DND-41 (cell line): ENCODE measurements at regions not wholly inside any gene's neighbourhood (a gene's known extent, or its start where the extent isn't known, plus 50 kb on each side); places are given as distances from the start of the nearest gene placed in this dataset.

Experiments
- ATAC-seq: fragments of 200-7000 bp; cut with Tn5 transposase; 3 replicates; pipeline ENCODE4 v1.9.1; 2021; ENCODE audit warnings: low read depth; ENCODE audit not compliant: insufficient read depth
- DNase-seq: peaks from one replicate; pipeline ENCODE4 v3.0.0-alpha.2; 2020
- H2AFZ ChIP-seq: 2 replicates; pipeline ENCODE4 v1.6.0; 2012; ENCODE audit warnings: low read depth, low read length
- H3K27ac ChIP-seq: 2 replicates; pipeline ENCODE4 v1.5.1; 2012; ENCODE audit warnings: low read length, inconsistent platforms
- H3K27me3 ChIP-seq: fragments of 200-600 bp; sonication (generic); 2 replicates; pipeline ENCODE4 v1.6.0; 2012; ENCODE audit warnings: low read length, mild to moderate bottlenecking, inconsistent platforms; ENCODE audit not compliant: insufficient read depth, poor library complexity
- H3K36me3 ChIP-seq: 2 replicates; pipeline ENCODE4 v1.5.1; 2012; ENCODE audit warnings: low read length, inconsistent platforms; ENCODE audit not compliant: insufficient read depth
- H3K4me1 ChIP-seq: 2 replicates; pipeline ENCODE4 v1.5.1; 2012; ENCODE audit warnings: mild to moderate bottlenecking, low read length; ENCODE audit not compliant: insufficient read depth
- H3K4me2 ChIP-seq: 2 replicates; pipeline ENCODE4 v1.6.0; 2012; ENCODE audit warnings: mild to moderate bottlenecking, moderate library complexity, low read length, inconsistent platforms; ENCODE audit not compliant: insufficient read depth
- H3K4me3 ChIP-seq, 2 experiments: fragments of 200-600 bp in 1 of 2; shearing (Covaris generic) in 1 of 2; 2 replicates each; pipeline ENCODE4 v1.5.1; 2012 to 2016; ENCODE audit warnings: inconsistent platforms in 2 of 2, low read length in 2 of 2, mild to moderate bottlenecking in 2 of 2, low read depth in 1 of 2, moderate library complexity in 1 of 2
- H3K79me2 ChIP-seq: 2 replicates; pipeline ENCODE4 v1.6.0; 2012; ENCODE audit warnings: low read length, inconsistent platforms; ENCODE audit not compliant: insufficient read depth
- H3K9ac ChIP-seq: 2 replicates; pipeline ENCODE4 v1.6.0; 2012; ENCODE audit warnings: low read depth, mild to moderate bottlenecking, inconsistent platforms, low read length, moderate library complexity
- H3K9me3 ChIP-seq: 2 replicates; pipeline ENCODE4 v1.5.1; 2012; ENCODE audit warnings: low read length, moderate library complexity, mild to moderate bottlenecking, inconsistent platforms; ENCODE audit not compliant: insufficient read depth, severe bottlenecking
- H4K20me1 ChIP-seq: 2 replicates; pipeline ENCODE4 v1.6.0; 2012; ENCODE audit warnings: low read length; ENCODE audit not compliant: insufficient read depth
- CTCF ChIP-seq: IDR thresholded peaks from 2 replicates; pipeline ENCODE4 v1.5.1; 2012; ENCODE audit warnings: borderline replicate concordance, low read length, moderate library complexity, mild to moderate bottlenecking; ENCODE audit not compliant: poor library complexity, severe bottlenecking; ENCODE audit errors: extremely low read depth
- EZH2 ChIP-seq: IDR thresholded peaks from 3 replicates; pipeline ENCODE4 v1.6.1; 2012; ENCODE audit warnings: borderline replicate concordance, low read depth, mild to moderate bottlenecking, moderate library complexity, low read length, inconsistent platforms; ENCODE audit not compliant: severe bottlenecking

GRCh38 chrX:22652596-22652995 lies 347.2 kb upstream of the DDX53 start:
- no peak overlapping the region for H3K27ac ChIP-seq
- H2AFZ ChIP-seq, result no peak overlapping the region
- DNase-seq (no peak), ATAC-seq (no peak)
- H3K9me3 ChIP-seq, result no peaks in the 10 kb centered on the region
- TF ChIP-seq CTCF, result no peak
- TF ChIP-seq EZH2, result no peak
- H3K79me2 ChIP-seq, result no peaks in the 10 kb centered on the region
- no peaks in the 10 kb centered on the region for H3K27me3 ChIP-seq
- H3K4me2 ChIP-seq, result no peak overlapping the region
- H3K4me1 ChIP-seq, result no peaks in the 10 kb centered on the region
- H3K4me3 ChIP-seq, result no peak overlapping the region
- no peak overlapping the region for H3K9ac ChIP-seq
- H4K20me1 ChIP-seq, result no peaks in the 10 kb centered on the region
- H3K36me3 ChIP-seq, result no peaks in the 10 kb centered on the region

DNA sequence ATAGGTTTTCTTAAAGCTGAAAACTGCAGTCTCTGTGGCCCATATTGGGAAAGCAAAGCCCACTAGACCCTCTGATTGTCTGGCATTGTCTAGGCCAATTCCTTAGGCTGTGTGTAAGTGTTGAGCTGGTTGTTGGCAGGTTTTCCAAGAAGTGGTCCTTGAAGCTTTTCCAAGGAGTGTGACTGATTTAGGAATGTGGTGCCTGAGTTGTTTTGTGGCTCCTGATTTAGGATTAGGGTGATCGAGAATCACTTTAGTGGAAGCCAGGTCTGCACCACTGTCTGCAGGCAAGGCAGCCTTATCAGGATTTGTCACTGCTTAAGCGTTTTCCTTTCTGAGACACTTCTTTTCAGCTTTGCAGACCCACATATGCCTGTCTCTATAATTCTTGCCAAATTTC lies 339.0 kb upstream of the DDX53 start:
- Histone ChIP-seq H2AFZ (no peak overlapping the region), H3K4me3 (no peak overlapping the region), H3K9ac (no peak overlapping the region), H4K20me1 (no peaks in the 10 kb centered on the region), H3K27me3 (no peaks in the 10 kb centered on the region), H3K36me3 (no peaks in the 10 kb centered on the region), H3K9me3 (no peaks in the 10 kb centered on the region), H3K79me2 (no peaks in the 10 kb centered on the region), H3K4me1 (no peaks in the 10 kb centered on the region), H3K27ac (no peak overlapping the region), H3K4me2 (no peak overlapping the region)
- DNase-seq, result no peak
- ATAC-seq, result no peak
- no peak for TF ChIP-seq EZH2
- TF ChIP-seq CTCF, result no peak

- DNase-seq, result no peak
- Histone ChIP-seq H3K4me1 (no peaks in the 10 kb centered on the region), H3K27ac (no peak overlapping the region), H3K4me3 (no peak overlapping the region), H3K9me3 (no peaks in the 10 kb centered on the region), H3K36me3 (no peaks in the 10 kb centered on the region), H3K27me3 (no peaks in the 10 kb centered on the region), H3K4me2 (no peak overlapping the region), H2AFZ (no peak overlapping the region), H3K79me2 (no peaks in the 10 kb centered on the region), H3K9ac (no peak overlapping the region), H4K20me1 (no peaks in the 10 kb centered on the region)
- TF ChIP-seq EZH2 (no peak), CTCF (no peak)
- ATAC-seq, result no peak
These were observed 337.0 kb upstream of the DDX53 start for GRCh38 chrX:22662776-22663175.

- H3K27ac ChIP-seq, result no peak overlapping the region
- no peak overlapping the region for H2AFZ ChIP-seq
- ATAC-seq (no peak), DNase-seq (no peak)
- H3K4me1 ChIP-seq, result no peaks in the 10 kb centered on the region
- H3K79me2 ChIP-seq, result no peaks in the 10 kb centered on the region
- no peaks in the 10 kb centered on the region for H3K9me3 ChIP-seq
- H3K27me3 ChIP-seq, result no peaks in the 10 kb centered on the region
- no peaks in the 10 kb centered on the region for H4K20me1 ChIP-seq
- H3K4me2 ChIP-seq, result no peak overlapping the region
- no peak overlapping the region for H3K9ac ChIP-seq
- no peak overlapping the region for H3K4me3 ChIP-seq
- no peak for TF ChIP-seq EZH2
- H3K36me3 ChIP-seq, result no peaks in the 10 kb centered on the region
These were observed 334.9 kb upstream of the DDX53 start for GRCh38 chrX:22664826-22665225.
